Gastroesophageal sphincter (tissue), 4 donors: ENCODE measurements at regions not wholly inside any gene's neighbourhood (a gene's known extent, or its start where the extent isn't known, plus 50 kb on each side); places are given as distances from the start of the nearest gene placed in this dataset.

Experiments used
- ATAC-seq: fragments of 150-250 bp; one replicate; pipeline ENCODE4 v1.9.1; 2016; ENCODE audit warnings: mild to moderate bottlenecking, moderate library complexity
- H3K27ac ChIP-seq, 4 donors: fragments of 200-600 bp; sonication (generic) in 3 of 4; 1 replicate in 3 of 4; 2 replicates in 1 of 4; pipeline ENCODE4 v1.5.1; 2016 to 2019
- H3K27me3 ChIP-seq: fragments of 200-600 bp; sonication (generic); one replicate; pipeline ENCODE4 v1.5.1; 2019
- H3K36me3 ChIP-seq, 2 donors: fragments of 200-600 bp; sonication (generic); one replicate each; pipeline ENCODE4 v1.5.1; 2019; ENCODE audit warnings: control low read depth in 1 of 2
- H3K4me1 ChIP-seq, 3 donors: fragments of 200-600 bp; sonication (generic); 1 replicate in 2 of 3; 2 replicates in 1 of 3; pipeline ENCODE4 v1.5.1; 2016 to 2019; ENCODE audit warnings: control low read depth in 2 of 3
- H3K4me3 ChIP-seq, 2 donors: fragments of 200-600 bp; sonication (generic); one replicate each; pipeline ENCODE4 v1.5.1; 2019; ENCODE audit warnings: mild to moderate bottlenecking in 1 of 2, moderate library complexity in 1 of 2
- H3K9me3 ChIP-seq, 3 donors: fragments of 200-600 bp; sonication (generic); one replicate each; pipeline ENCODE4 v1.5.1; 2017 to 2019; ENCODE audit warnings: control low read depth in 2 of 3
- EP300 ChIP-seq: sonication (generic); formaldehyde crosslinking; IDR thresholded peaks from one replicate; pipeline ENCODE4 v1.6.1; 2017; ENCODE audit warnings: antibody characterized with exemption, mild to moderate bottlenecking
- POLR2A ChIP-seq, 2 donors: fragments of 450-650 bp; IDR thresholded peaks; one replicate each; pipeline ENCODE4 v1.6.1; 2017; ENCODE audit warnings: antibody characterized with exemption in 2 of 2, mild to moderate bottlenecking in 2 of 2, moderate library complexity in 1 of 2
- POLR2AphosphoS5 ChIP-seq: sonication (generic); formaldehyde crosslinking; IDR thresholded peaks from one replicate; pipeline ENCODE4 v1.6.1; 2017; ENCODE audit warnings: antibody characterized with exemption
- WGBS, 2 donors: methylation state at CpG; one replicate each; pipeline ENCODE4 v1.1.5; 2018; ENCODE audit warnings: low coverage in 1 of 2; 5-methylcytosine and 5-hydroxymethylcytosine counted together
- TF ChIP-seq, protein P1 (sequence below), 4 experiments: fragments of 200-600 bp in 2 of 4; fragments of 450-650 bp in 2 of 4; sonication (generic) in 1 of 4; IDR thresholded peaks; one replicate each; pipeline ENCODE4 v1.5.1; 2017 to 2019; ENCODE audit warnings: antibody characterized with exemption in 4 of 4, mild to moderate bottlenecking in 2 of 4, moderate library complexity in 2 of 4

- Histone ChIP-seq H3K4me3 (no peak overlapping the region), H3K4me1 (no peaks in the 10 kb centered on the region), H3K27me3 (no peaks in the 10 kb centered on the region), H3K27ac (no peak overlapping the region), H3K9me3 (no peaks in the 10 kb centered on the region), H3K36me3 (no peaks in the 10 kb centered on the region)
- 46 to 80% methylated on average over 1 to 2 of the region's 4 CpGs for whole genome bisulfite sequencing, 2 donors
- no peak for TF ChIP-seq POLR2A (IDR thresholded peaks at IDR 0.05)
- no peak for TF ChIP-seq POLR2AphosphoS5
- TF ChIP-seq EP300 = no peak
- TF ChIP-seq, protein P1, sequence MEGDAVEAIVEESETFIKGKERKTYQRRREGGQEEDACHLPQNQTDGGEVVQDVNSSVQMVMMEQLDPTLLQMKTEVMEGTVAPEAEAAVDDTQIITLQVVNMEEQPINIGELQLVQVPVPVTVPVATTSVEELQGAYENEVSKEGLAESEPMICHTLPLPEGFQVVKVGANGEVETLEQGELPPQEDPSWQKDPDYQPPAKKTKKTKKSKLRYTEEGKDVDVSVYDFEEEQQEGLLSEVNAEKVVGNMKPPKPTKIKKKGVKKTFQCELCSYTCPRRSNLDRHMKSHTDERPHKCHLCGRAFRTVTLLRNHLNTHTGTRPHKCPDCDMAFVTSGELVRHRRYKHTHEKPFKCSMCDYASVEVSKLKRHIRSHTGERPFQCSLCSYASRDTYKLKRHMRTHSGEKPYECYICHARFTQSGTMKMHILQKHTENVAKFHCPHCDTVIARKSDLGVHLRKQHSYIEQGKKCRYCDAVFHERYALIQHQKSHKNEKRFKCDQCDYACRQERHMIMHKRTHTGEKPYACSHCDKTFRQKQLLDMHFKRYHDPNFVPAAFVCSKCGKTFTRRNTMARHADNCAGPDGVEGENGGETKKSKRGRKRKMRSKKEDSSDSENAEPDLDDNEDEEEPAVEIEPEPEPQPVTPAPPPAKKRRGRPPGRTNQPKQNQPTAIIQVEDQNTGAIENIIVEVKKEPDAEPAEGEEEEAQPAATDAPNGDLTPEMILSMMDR (IDR thresholded peaks at IDR 0.05) = no peak
- no peak for ATAC-seq
Measured at GRCh38 chr4:137180349-137180748, 351.9 kb downstream of the PCDH18 start.

GRCh38 chr4:137156807-137157206, 375.5 kb downstream of the PCDH18 start:
- TF ChIP-seq POLR2AphosphoS5 (no peak), EP300 (no peak), POLR2A (IDR thresholded peaks at IDR 0.05) (no peak)
- TF ChIP-seq, protein P1 (IDR thresholded peaks at IDR 0.05) = no peak
- Histone ChIP-seq H3K9me3 (no peaks in the 10 kb centered on the region), H3K27ac (no peak overlapping the region), H3K4me1 (no peaks in the 10 kb centered on the region), H3K36me3 (no peaks in the 10 kb centered on the region), H3K4me3 (no peak overlapping the region), H3K27me3 (no peaks in the 10 kb centered on the region)
- ATAC-seq = no peak
- 65 to 100% methylated on average over 1 of the region's 1 CpG for WGBS, 2 donors

DNA sequence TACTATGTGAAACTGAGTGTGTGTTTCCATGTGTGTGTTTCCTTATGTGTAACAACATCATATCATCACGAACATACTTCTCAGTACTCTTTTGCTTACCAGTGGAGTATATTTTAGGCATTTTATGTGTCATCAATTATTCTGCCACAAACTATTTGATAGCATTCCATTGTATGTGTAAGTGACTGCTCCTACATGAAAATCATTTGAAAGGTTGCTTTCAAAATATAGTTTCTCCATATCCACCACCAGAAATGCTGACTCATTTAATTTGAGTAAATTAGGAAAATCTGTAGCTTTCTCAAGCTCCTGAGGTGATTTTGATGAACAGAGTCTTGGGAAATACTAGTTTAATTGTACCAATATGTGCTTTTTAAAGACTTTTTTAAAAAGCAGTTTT, 376.2 kb downstream of the PCDH18 start:
- Histone ChIP-seq H3K27me3 (no peaks in the 10 kb centered on the region), H3K27ac (no peak overlapping the region), H3K36me3 (no peaks in the 10 kb centered on the region), H3K4me3 (no peak overlapping the region), H3K9me3 (no peaks in the 10 kb centered on the region), H3K4me1 (no peaks in the 10 kb centered on the region)
- no peak for ATAC-seq
- TF ChIP-seq POLR2AphosphoS5 (no peak), POLR2A (IDR thresholded peaks at IDR 0.05) (no peak), EP300 (no peak)
- TF ChIP-seq, protein P1 (IDR thresholded peaks at IDR 0.05) = no peak
- 94 to 100% methylated on average over 1 of the region's 1 CpG for WGBS, 2 donors

DNA sequence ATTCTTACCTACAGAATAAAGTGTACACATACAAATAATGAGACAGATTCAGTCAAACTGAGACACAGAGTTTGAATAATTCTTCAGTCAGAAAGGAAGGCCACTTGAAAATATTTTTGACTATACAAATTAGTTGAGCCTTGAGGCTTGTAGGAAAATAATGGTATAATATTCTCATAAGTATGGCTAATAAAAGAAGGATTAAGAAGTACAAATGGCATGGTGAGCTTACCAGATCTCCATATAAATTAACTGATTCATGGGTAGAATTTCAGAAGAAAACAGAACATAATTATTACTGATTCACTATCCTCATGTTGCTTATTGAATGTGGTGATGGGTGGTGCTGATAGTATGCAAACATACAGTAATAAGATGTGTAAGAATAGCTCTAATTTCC, 401.1 kb downstream of the PCDH18 start:
- TF ChIP-seq, protein P1 (IDR thresholded peaks at IDR 0.05) = no peak
- no peak for TF ChIP-seq EP300
- TF ChIP-seq POLR2A (IDR thresholded peaks at IDR 0.05) = no peak
- TF ChIP-seq POLR2AphosphoS5 = no peak
- H3K27me3 ChIP-seq = no peaks in the 10 kb centered on the region
- no peaks in the 10 kb centered on the region for H3K36me3 ChIP-seq

DNA sequence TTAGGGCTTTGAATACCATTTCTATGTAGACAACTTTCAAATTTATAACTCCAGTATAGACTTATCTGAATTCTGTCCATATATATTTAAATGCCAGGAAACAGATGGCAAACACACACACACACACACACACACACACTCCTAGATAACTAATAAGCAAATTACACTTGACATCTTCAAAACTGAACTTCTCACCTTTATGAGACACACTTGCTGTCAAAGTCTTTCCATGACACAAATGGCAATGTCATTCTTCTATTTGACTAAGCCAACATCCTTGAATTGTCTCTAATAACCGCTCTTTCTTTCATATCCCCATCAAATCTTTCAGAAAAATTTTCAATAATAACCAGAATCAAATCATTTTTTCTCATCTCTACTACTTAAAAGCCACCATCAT, 402.4 kb downstream of the PCDH18 start:
- Histone ChIP-seq H3K36me3 (no peaks in the 10 kb centered on the region), H3K27ac (no peak overlapping the region), H3K27me3 (no peaks in the 10 kb centered on the region), H3K4me3 (no peak overlapping the region), H3K9me3 (no peaks in the 10 kb centered on the region), H3K4me1 (no peaks in the 10 kb centered on the region)
- WGBS, 2 donors = 89 to 100% methylated on average over 1 of the region's 1 CpG
- no peak for TF ChIP-seq POLR2A (IDR thresholded peaks at IDR 0.05)
- TF ChIP-seq, protein P1 (IDR thresholded peaks at IDR 0.05) = no peak
- no peak for TF ChIP-seq EP300
- no peak for TF ChIP-seq POLR2AphosphoS5
- no peak for ATAC-seq

More for the DNA sequence above, 401.1 kb downstream of the PCDH18 start:
- ATAC-seq = no peak
- H3K4me1 ChIP-seq = no peaks in the 10 kb centered on the region
- no peak overlapping the region for H3K4me3 ChIP-seq
- H3K27ac ChIP-seq = no peak overlapping the region
- H3K9me3 ChIP-seq = no peaks in the 10 kb centered on the region
